ENCODE measurements at regions not wholly inside any gene's neighbourhood (a gene's known extent, or its start where the extent isn't known, plus 50 kb on each side); places are given as distances from the start of the nearest gene placed in this dataset.

DNA sequence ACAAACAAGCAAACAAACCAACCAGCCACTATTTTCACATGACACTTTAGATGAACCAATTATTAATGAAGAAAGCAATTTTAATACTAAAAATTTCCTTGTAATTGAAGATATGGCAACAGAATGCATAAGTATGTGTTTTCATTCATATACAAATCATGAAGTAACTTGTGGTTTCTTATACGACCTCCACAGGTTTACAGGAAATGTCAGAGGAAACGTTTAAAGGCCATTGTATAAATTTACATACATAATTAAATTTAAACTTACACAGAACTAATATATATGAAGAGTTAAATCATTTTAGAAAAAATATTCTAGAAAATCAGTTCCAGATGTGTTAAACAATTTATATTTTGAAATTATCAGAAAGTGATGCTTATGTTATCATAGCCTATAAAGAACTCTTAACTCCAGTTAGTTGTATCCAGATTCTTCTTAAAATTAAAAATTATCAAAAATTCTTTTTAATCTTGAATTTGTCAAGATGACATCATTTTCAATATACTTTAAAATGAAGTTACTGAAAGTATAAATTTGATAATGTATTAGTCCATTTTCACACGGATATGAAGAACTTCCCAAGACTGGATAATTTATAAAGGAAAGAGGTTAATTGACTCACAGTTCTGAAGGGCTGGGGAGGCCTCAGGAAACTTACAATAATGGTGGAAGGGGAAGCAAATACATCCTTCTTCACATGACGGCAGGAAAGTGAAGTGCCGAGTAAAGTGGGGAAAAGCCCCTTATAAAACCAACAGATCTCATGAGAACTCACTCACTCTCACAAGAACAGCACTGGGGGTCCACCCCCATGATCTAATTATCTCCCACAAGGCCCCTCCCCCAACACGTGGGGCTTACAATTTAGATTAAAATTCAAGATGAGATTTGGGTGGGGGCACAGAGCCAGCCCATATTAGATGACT is 192.0 kb downstream of the PIK3R1 start:
- H3K36me3 ChIP-seq: no peaks in the 10 kb centered on the region
- no peaks in the 10 kb centered on the region for H3K27me3 ChIP-seq (ENCODE audit: low read depth)
- H3K9me3 ChIP-seq: no peaks in the 10 kb centered on the region
- TF ChIP-seq, protein P1, sequence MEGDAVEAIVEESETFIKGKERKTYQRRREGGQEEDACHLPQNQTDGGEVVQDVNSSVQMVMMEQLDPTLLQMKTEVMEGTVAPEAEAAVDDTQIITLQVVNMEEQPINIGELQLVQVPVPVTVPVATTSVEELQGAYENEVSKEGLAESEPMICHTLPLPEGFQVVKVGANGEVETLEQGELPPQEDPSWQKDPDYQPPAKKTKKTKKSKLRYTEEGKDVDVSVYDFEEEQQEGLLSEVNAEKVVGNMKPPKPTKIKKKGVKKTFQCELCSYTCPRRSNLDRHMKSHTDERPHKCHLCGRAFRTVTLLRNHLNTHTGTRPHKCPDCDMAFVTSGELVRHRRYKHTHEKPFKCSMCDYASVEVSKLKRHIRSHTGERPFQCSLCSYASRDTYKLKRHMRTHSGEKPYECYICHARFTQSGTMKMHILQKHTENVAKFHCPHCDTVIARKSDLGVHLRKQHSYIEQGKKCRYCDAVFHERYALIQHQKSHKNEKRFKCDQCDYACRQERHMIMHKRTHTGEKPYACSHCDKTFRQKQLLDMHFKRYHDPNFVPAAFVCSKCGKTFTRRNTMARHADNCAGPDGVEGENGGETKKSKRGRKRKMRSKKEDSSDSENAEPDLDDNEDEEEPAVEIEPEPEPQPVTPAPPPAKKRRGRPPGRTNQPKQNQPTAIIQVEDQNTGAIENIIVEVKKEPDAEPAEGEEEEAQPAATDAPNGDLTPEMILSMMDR (IDR thresholded peaks at IDR 0.05): no peak
- intact Hi-C loops (cut with DNase I): no loop called here
- H3K4me1 ChIP-seq: peaks cover 6% of the 10 kb centered on the region
- no peak overlapping the region for H3K27ac ChIP-seq
- H3K4me3 ChIP-seq: no peak overlapping the region
- ATAC-seq (no peak), DNase-seq (no peak)

DNA sequence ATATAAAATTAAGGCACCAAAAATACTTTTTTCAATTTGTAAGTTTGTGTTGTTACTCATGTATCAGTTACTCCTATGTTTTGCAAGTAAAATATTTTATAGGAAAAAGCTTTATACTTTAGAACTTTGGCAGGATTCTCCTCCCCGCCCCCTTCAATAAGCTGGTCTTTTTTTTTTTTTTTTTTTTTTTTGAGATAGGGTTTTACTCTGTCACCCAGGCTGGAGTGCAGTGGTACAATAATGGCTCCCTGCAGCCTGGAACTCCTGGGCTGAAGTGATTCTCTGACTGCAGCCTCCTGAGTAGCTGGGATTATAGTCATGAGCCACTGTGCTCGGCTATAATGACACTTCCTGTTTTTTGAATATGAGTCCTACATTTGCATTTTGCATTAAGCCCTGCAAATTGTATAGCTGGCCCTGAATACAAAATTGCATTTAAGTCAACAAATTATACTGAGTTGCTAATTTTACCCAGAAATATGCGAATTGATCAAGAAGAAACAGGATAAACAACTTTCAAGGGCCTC is 192.9 kb downstream of the PIK3R1 start:
- Histone ChIP-seq H3K9me3 (no peaks in the 10 kb centered on the region), H3K36me3 (no peaks in the 10 kb centered on the region), H3K4me1 (peaks cover 6% of the 10 kb centered on the region), H3K4me3 (no peak overlapping the region), H3K27me3 (ENCODE audit: low read depth) (no peaks in the 10 kb centered on the region), H3K27ac (no peak overlapping the region)
- intact Hi-C loops (cut with DNase I): no loop called here
- no peak for DNase-seq
- ATAC-seq: no peak
- TF ChIP-seq, protein P1 (IDR thresholded peaks at IDR 0.05): no peak

DNA sequence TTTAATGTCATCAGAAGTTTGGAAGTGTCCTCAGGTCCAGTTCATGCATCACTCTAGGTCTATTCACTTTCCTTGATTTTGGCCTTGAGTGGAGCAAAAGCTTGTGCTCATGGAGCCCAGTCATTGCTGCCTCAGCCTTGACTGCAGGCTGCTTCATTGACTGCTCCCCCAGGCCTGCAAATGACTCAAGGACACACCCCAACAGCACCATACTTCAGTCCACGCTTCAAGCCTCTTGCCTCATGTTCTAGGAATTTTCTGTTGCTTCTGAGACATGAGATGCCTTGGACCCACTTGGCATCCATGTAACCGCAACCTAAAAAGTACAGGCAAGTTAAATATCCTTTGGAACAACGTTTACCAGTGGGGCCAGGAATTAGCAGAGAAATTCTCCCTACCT is 193.7 kb downstream of the PIK3R1 start:
- Histone ChIP-seq H3K4me1 (peaks cover 6% of the 10 kb centered on the region), H3K27me3 (ENCODE audit: low read depth) (no peaks in the 10 kb centered on the region), H3K27ac (no peak overlapping the region), H3K36me3 (no peaks in the 10 kb centered on the region), H3K4me3 (no peak overlapping the region), H3K9me3 (no peaks in the 10 kb centered on the region)
- DNase-seq: no peak
- intact Hi-C loops (cut with DNase I): no loop called here
- ATAC-seq: no peak
- TF ChIP-seq, protein P1 (IDR thresholded peaks at IDR 0.05): no peak

DNA sequence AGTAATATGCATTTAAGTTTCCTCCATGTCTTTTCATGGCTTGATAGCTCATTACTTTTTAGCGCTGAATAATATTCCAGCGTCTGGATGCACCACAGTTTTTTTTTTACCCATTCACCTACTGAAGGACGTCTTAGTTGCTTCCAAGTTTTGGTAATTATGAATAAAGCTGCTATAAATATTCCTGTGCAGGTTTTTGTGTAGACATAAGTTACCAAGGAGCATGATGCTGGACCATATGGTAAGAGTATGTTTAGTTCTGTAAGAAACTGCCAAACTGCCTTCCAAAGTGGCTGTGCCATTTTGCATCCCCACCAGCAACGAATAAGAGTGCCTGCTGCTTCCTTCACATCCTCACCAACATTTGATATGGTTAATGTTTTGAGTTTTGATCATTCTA is 195.6 kb downstream of the PIK3R1 start:
- Histone ChIP-seq H3K4me1 (peaks cover 6% of the 10 kb centered on the region), H3K27me3 (ENCODE audit: low read depth) (no peaks in the 10 kb centered on the region), H3K36me3 (no peaks in the 10 kb centered on the region), H3K27ac (no peak overlapping the region), H3K9me3 (no peaks in the 10 kb centered on the region), H3K4me3 (no peak overlapping the region)
- TF ChIP-seq, protein P1 (IDR thresholded peaks at IDR 0.05): no peak
- DNase-seq (no peak), ATAC-seq (no peak)
- intact Hi-C loops (cut with DNase I): no loop called here

DNA sequence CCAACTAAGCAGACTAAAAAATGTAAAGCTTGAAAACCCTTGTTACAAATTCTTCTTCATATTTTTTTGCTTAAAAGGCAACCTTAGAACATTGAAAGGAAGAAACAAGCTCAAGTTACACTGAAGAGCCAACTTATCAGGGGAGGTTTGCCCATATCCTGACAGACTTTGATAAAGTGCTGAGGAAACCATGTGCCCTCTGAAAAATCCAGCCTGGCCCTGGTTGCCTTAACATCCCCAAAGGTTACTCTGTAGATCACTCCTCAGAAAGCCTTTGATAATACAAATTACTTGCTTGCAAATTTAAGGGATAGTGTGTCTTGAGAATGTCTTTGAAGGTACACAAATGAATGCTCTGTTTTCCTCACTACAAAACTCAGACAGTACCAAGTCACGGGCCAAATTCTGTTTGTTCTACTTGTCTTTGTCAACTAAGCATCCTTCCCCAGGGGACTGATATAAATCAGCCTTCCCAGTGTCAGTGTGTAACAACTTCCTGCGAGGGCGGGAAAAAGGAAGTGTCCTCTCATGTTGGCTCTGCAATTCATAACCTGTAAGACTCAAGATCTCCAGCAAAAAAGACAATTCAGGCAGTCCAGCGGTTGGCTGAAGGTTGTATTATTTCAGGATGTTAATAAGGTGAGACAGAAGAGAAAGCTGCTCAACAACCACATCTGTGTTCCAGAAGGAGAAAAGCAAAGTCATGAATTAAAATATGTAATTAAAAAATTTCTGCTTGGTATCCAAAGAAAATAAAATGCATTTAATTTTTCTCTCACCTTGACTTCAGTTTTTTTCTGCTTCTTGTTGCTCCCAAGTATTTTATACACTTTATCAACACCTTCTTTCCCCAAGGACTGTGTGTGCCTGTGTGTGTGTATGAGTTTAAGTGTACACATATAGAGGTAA is 199.9 kb downstream of the PIK3R1 start:
- DNase-seq: no peak
- intact Hi-C loops (cut with DNase I): no loop called here
- Histone ChIP-seq H3K36me3 (no peaks in the 10 kb centered on the region), H3K9me3 (no peaks in the 10 kb centered on the region), H3K27me3 (ENCODE audit: low read depth) (no peaks in the 10 kb centered on the region), H3K27ac (no peak overlapping the region), H3K4me3 (no peak overlapping the region), H3K4me1 (peaks cover 6% of the 10 kb centered on the region)
- no peak for ATAC-seq
- TF ChIP-seq, protein P1 (IDR thresholded peaks at IDR 0.05): no peak

Measured in lower lobe of right lung (tissue), 2 donors.